ENCODE measurements at regions not wholly inside any gene's neighbourhood (a gene's known extent, or its start where the extent isn't known, plus 50 kb on each side); places are given as distances from the start of the nearest gene placed in this dataset.

DNA sequence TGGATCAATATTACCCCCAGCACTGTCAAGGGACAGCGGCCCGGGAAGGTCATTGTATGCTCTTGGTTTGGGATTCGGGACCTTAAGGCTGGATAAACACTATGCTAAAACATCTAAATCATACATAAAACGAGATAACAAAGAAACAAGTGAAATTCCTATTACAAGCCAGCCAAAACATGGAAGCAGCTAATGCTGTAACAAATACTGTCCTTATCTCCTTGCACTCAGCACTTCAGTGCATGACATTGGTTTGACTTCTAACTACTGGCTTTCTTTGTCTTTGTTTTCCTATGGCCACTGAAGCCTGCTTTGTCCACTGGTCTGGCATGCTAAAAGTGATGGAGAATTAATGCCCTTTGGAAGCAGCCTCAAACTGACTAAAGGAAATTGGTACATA lies 516.4 kb upstream of the DPH6 start:
- no peaks in the 10 kb centered on the region for H3K27me3 ChIP-seq (ENCODE audit: insufficient read depth, low read length)
- no peak overlapping the region for H4K8ac ChIP-seq (replicated peaks; ENCODE audit: insufficient read length, low read depth, low read length)
- H4K5ac ChIP-seq (ENCODE audit: insufficient read length, low read depth, low read length): no peak overlapping the region
- DNase-seq: no peak
- no peak overlapping the region for H3K18ac ChIP-seq (ENCODE audit: insufficient read length, low read depth, low read length)
- Mint-ChIP-seq H3K9me3 (peaks cover 2 to 8% of the 10 kb centered on the region in 2 experiments), H3K27me3 (ENCODE audit: low read depth) (no peaks in the 10 kb centered on the region), H3K4me3 (no peak overlapping the region), H3K27ac (no peak overlapping the region), H3K4me1 (peaks cover 8 to 11% of the 10 kb centered on the region in 2 experiments), H3K36me3 (ENCODE audit: insufficient read depth in 1 of 3, low read depth in 3 of 3) (peaks cover 2 to 4% (median 2%) of the 10 kb centered on the region in 3 experiments; a peak in 3 of 7 replicates)
- H2BK5ac ChIP-seq (ENCODE audit: insufficient read length, low read length): no peak overlapping the region
- H3K9me3 ChIP-seq (ENCODE audit: control insufficient read depth, low read depth, low read length): no peaks in the 10 kb centered on the region
- H3K56ac ChIP-seq (ENCODE audit: insufficient read length, low read depth, low read length): no peak overlapping the region
- H2BK120ac ChIP-seq (ENCODE audit: low read depth, low read length, poor library complexity, severe bottlenecking): no peak overlapping the region
- no peak overlapping the region for H2BK12ac ChIP-seq (ENCODE audit: insufficient read length, low read depth, low read length)
- no peak overlapping the region for H2AFZ ChIP-seq (ENCODE audit: low read length)
- no peak overlapping the region for H3K4ac ChIP-seq (ENCODE audit: low read depth, low read length)
- no peaks in the 10 kb centered on the region for H3K4me1 ChIP-seq (ENCODE audit: insufficient read depth, low read length)
- H3K23ac ChIP-seq (ENCODE audit: insufficient read length, low read depth, low read length): no peak overlapping the region
- no peaks in the 10 kb centered on the region for H3K79me2 ChIP-seq (ENCODE audit: insufficient read depth, low read length)
- no peak overlapping the region for H2BK20ac ChIP-seq (ENCODE audit: low read depth, low read length, poor library complexity, severe bottlenecking)
- H3T11ph ChIP-seq (ENCODE audit: low read length): no peak overlapping the region
- no peak overlapping the region for H3K4me2 ChIP-seq (ENCODE audit: insufficient read depth, insufficient read length, low read length)
- no peak overlapping the region for H3K14ac ChIP-seq (ENCODE audit: insufficient read depth, low read length)
- H2BK15ac ChIP-seq (ENCODE audit: low read depth, low read length): no peak overlapping the region
- H4K20me1 ChIP-seq (ENCODE audit: control insufficient read depth, insufficient read depth, insufficient read length): no peaks in the 10 kb centered on the region
- no peaks in the 10 kb centered on the region for H3K79me1 ChIP-seq (ENCODE audit: insufficient read depth, low read depth, low read length, poor library complexity, severe bottlenecking)
- no peak overlapping the region for H3K9ac ChIP-seq (ENCODE audit: extremely low read depth, insufficient read length, low read length)
- H4K91ac ChIP-seq (ENCODE audit: insufficient read length, low read depth, low read length): no peak overlapping the region
- TF ChIP-seq, protein P1, sequence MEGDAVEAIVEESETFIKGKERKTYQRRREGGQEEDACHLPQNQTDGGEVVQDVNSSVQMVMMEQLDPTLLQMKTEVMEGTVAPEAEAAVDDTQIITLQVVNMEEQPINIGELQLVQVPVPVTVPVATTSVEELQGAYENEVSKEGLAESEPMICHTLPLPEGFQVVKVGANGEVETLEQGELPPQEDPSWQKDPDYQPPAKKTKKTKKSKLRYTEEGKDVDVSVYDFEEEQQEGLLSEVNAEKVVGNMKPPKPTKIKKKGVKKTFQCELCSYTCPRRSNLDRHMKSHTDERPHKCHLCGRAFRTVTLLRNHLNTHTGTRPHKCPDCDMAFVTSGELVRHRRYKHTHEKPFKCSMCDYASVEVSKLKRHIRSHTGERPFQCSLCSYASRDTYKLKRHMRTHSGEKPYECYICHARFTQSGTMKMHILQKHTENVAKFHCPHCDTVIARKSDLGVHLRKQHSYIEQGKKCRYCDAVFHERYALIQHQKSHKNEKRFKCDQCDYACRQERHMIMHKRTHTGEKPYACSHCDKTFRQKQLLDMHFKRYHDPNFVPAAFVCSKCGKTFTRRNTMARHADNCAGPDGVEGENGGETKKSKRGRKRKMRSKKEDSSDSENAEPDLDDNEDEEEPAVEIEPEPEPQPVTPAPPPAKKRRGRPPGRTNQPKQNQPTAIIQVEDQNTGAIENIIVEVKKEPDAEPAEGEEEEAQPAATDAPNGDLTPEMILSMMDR (conservative IDR thresholded peaks at IDR 0.05): no peak
- no CpG with 5 or more reads among the region's 4 CpGs for WGBS (ENCODE audit: extremely low coverage, insufficient read length, low lambda C conversion rate)
- H2AK5ac ChIP-seq (ENCODE audit: insufficient read length, low read length): no peak overlapping the region
- no peak overlapping the region for H3K27ac ChIP-seq (ENCODE audit: insufficient read length, low read depth, low read length)
- no peaks in the 10 kb centered on the region for H3K23me2 ChIP-seq (ENCODE audit: insufficient read length, low read depth, low read length, poor library complexity, severe bottlenecking)

All from H9 (cell line).